Activated CD8-positive, alpha-beta T cell treated with anti-CD3 and anti-CD28 coated beads for 36 hours (primary cell): ENCODE measurements at regions not wholly inside any gene's neighbourhood (a gene's known extent, or its start where the extent isn't known, plus 50 kb on each side); places are given as distances from the start of the nearest gene placed in this dataset.
A peak's percentile ranks its signal among the peaks of the same experiment; 100 is the strongest.

Experiments
- ATAC-seq: fragments of 200-7000 bp; cut with Tn5 transposase; one replicate; pipeline ENCODE4 v1.10.0; 2021; ENCODE audit warnings: mild to moderate bottlenecking, moderate library complexity
- CTCF ChIA-PET: fragments of 350-600 bp; sonication (Branson Sonifier 250); formaldehyde crosslinking; loops from one replicate; lab custom pipeline; 2021; ENCODE audit warnings: antibody characterized with exemption; lab: Charles Lee
- POLR2A ChIA-PET: fragments of 350-600 bp; sonication (Branson Sonifier 250); formaldehyde crosslinking; loops from one replicate; lab custom pipeline; 2021; ENCODE audit warnings: antibody characterized with exemption; lab: Charles Lee
- DNase-seq: peaks from one replicate; pipeline ENCODE4 v3.0.0-alpha.2; 2020
- H3K27ac Mint-ChIP-seq: one replicate; pipeline ENCODE4 v1.8.0; 2021; ENCODE audit warnings: mild to moderate bottlenecking, mixed read lengths
- H3K27me3 Mint-ChIP-seq: one replicate; pipeline ENCODE4 v1.8.0; 2021; ENCODE audit warnings: mixed read lengths
- H3K36me3 Mint-ChIP-seq: one replicate; pipeline ENCODE4 v1.8.0; 2021; ENCODE audit warnings: low read depth, mixed read lengths
- H3K4me1 Mint-ChIP-seq: one replicate; pipeline ENCODE4 v1.8.0; 2021; ENCODE audit warnings: low read depth, mixed read lengths
- H3K4me3 Mint-ChIP-seq: one replicate; pipeline ENCODE4 v1.8.0; 2021; ENCODE audit warnings: mild to moderate bottlenecking, moderate library complexity, mixed read lengths
- H3K9me3 Mint-ChIP-seq: one replicate; pipeline ENCODE4 v1.8.0; 2021; ENCODE audit warnings: mixed read lengths
- CTCF ChIP-seq: fragments of 200-600 bp; IDR thresholded peaks from one replicate; pipeline ENCODE4 v1.8.0; 2022; ENCODE audit warnings: antibody characterized with exemption, mild to moderate bottlenecking
- intact Hi-C: fragments of 100-400 bp; cut with micrococcal nuclease; formaldehyde crosslinking; loops from one replicate; pipeline ENCODE4 v1.10.0; 2022

GRCh38 chr13:74202129-74202813 lies 68.1 kb upstream of the KLF12 start:
- Mint-ChIP-seq H3K27ac (no peak overlapping the region), H3K9me3 (no peaks in the 10 kb centered on the region), H3K36me3 (no peaks in the 10 kb centered on the region), H3K27me3 (no peaks in the 10 kb centered on the region), H3K4me3 (no peak overlapping the region), H3K4me1 (no peaks in the 10 kb centered on the region)
- no peak for ATAC-seq
- no peak for TF ChIP-seq CTCF
- CTCF ChIA-PET, result interaction anchor here (1.4 to 1.9 kb wide), 2 partner anchors 84 kb away, joined by 5 read pairs; no protein-coding TSS in a partner anchor
- DNase-seq, result no peak
- intact Hi-C loops, result no loop called here
- POLR2A ChIA-PET, result interaction anchor here (0.6 kb wide), 1 partner anchor 161 kb away, joined by 3 read pairs; no protein-coding TSS in a partner anchor

DNA sequence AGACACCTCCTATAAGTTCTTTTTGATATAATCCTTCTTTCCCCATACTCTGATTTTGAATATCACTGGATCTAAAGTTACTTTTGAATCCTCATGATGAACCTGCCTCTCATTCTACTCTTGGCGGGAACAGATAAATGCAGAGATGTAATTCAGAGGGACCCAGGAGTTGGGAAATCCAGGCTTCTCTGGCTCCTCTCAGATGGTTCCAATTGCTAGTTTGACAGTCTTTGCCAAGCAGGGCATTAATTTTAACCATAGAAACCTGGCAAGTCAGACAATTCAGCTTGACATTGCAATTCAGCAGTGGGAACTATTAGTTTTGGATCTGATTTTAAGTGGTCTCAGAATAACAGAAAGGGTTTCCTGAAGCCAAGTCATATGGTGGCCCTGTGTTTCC lies 67.3 kb upstream of the KLF12 start:
- no peak for ATAC-seq
- intact Hi-C loops, result no loop called here
- H3K27ac Mint-ChIP-seq, result no peak overlapping the region

GRCh38 chr13:74200081-74200480 lies 65.9 kb upstream of the KLF12 start:
- no peak for ATAC-seq
- H3K9me3 Mint-ChIP-seq, result no peaks in the 10 kb centered on the region
- no peak overlapping the region for H3K4me3 Mint-ChIP-seq
- H3K27ac Mint-ChIP-seq, result no peak overlapping the region
- H3K27me3 Mint-ChIP-seq, result no peaks in the 10 kb centered on the region
- TF ChIP-seq CTCF, result no peak
- DNase-seq, result no peak
- POLR2A ChIA-PET, result no interaction called here
- CTCF ChIA-PET, result no interaction called here
- no peaks in the 10 kb centered on the region for H3K36me3 Mint-ChIP-seq
- no peaks in the 10 kb centered on the region for H3K4me1 Mint-ChIP-seq
- intact Hi-C loops, result no loop called here

More for the DNA sequence above, 67.3 kb upstream of the KLF12 start:
- Mint-ChIP-seq H3K4me1 (no peaks in the 10 kb centered on the region), H3K9me3 (no peaks in the 10 kb centered on the region), H3K36me3 (no peaks in the 10 kb centered on the region), H3K4me3 (no peak overlapping the region), H3K27me3 (no peaks in the 10 kb centered on the region)
- ChIA-PET POLR2A (interaction anchor here (0.6 kb wide), 1 partner anchor 242 kb away, joined by 3 read pairs; no protein-coding TSS in a partner anchor), CTCF (interaction anchor here (1.4 kb wide), 1 partner anchor 85 kb away, joined by 5 read pairs; no protein-coding TSS in a partner anchor)
- no peak for DNase-seq
- TF ChIP-seq CTCF, result no peak

GRCh38 chr13:74197677-74198429 lies 63.6 kb upstream of the KLF12 start:
- H3K4me1 Mint-ChIP-seq, result peaks cover 15% of the 10 kb centered on the region
- TF ChIP-seq CTCF, result peak; percentile 9
- no peaks in the 10 kb centered on the region for H3K27me3 Mint-ChIP-seq
- no peaks in the 10 kb centered on the region for H3K9me3 Mint-ChIP-seq
- no peak overlapping the region for H3K27ac Mint-ChIP-seq
- ATAC-seq, result no peak
- no peaks in the 10 kb centered on the region for H3K36me3 Mint-ChIP-seq
- ChIA-PET CTCF (no interaction called here), POLR2A (no interaction called here)
- intact Hi-C loops, result no loop called here
- DNase-seq, result no peak
- H3K4me3 Mint-ChIP-seq, result no peak overlapping the region

GRCh38 chr13:74194846-74195245 lies 60.6 kb upstream of the KLF12 start:
- CTCF ChIA-PET, result interaction anchor here (1.2 kb wide), 1 partner anchor 9 kb away, joined by 3 read pairs; no protein-coding TSS in a partner anchor
- H3K4me1 Mint-ChIP-seq, result peaks cover 33% of the 10 kb centered on the region
- H3K27ac Mint-ChIP-seq, result no peak overlapping the region
- ATAC-seq (no peak), DNase-seq (no peak)
- no peaks in the 10 kb centered on the region for H3K27me3 Mint-ChIP-seq
- H3K4me3 Mint-ChIP-seq, result no peak overlapping the region
- intact Hi-C loops, result no loop called here
- H3K36me3 Mint-ChIP-seq, result no peaks in the 10 kb centered on the region
- no peaks in the 10 kb centered on the region for H3K9me3 Mint-ChIP-seq
- POLR2A ChIA-PET, result no interaction called here
- no peak for TF ChIP-seq CTCF
